MG63 (cell line): ENCODE measurements at regions not wholly inside any gene's neighbourhood (a gene's known extent, or its start where the extent isn't known, plus 50 kb on each side); places are given as distances from the start of the nearest gene placed in this dataset.
"Not testable (repeated sequence)": the region's sequence is repeated elsewhere in the genome, so short reads cannot be mapped to it uniquely, and the experiment has no call there.

Experiments used
- DNase-seq: peaks from one replicate; pipeline ENCODE4 v3.0.0-alpha.2; 2020
- H3K27me3 ChIP-seq: fragments of 250-450 bp; sonication (Bioruptor Pico); 2 replicates; pipeline ENCODE4 v1.5.1; 2020; ENCODE audit warnings: mild to moderate bottlenecking, moderate library complexity
- H3K36me3 ChIP-seq: fragments of 250-450 bp; sonication (Bioruptor Pico); 2 replicates; pipeline ENCODE4 v1.5.1; 2020; ENCODE audit warnings: mild to moderate bottlenecking, moderate library complexity
- H3K4me3 ChIP-seq: fragments of 250-450 bp; sonication (Bioruptor Pico); 2 replicates; pipeline ENCODE4 v1.5.1; 2020; ENCODE audit warnings: mild to moderate bottlenecking, moderate library complexity
- H3K9me3 ChIP-seq: fragments of 250-450 bp; sonication (Bioruptor Pico); 2 replicates; pipeline ENCODE4 v1.5.1; 2020; ENCODE audit warnings: mild to moderate bottlenecking, moderate library complexity

DNA sequence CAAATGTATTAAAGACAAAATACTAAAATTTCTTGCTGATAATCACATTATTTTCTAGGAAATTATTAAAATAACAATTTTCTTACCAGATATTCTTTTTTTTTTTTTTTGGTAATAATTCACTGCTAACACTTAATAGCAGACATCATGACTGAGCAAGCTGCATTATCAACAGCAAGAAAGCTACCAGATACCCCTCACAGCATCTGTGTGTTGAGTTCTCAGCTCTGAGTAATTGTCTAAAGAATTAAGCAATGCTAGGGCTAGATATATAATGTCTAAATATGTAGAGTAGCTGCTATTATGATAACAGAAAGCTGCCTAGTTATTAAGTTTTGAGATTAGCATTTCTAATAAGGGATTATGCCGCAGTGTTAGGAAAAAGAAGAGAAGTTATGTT is 754.3 kb upstream of the PKDCC start:
- Histone ChIP-seq H3K4me3 (no peak overlapping the region), H3K27me3 (no peaks in the 10 kb centered on the region; the same call in 1 of the 2 replicates), H3K36me3 (no peaks in the 10 kb centered on the region), H3K9me3 (no peaks in the 10 kb centered on the region)
- no peak for DNase-seq

DNA sequence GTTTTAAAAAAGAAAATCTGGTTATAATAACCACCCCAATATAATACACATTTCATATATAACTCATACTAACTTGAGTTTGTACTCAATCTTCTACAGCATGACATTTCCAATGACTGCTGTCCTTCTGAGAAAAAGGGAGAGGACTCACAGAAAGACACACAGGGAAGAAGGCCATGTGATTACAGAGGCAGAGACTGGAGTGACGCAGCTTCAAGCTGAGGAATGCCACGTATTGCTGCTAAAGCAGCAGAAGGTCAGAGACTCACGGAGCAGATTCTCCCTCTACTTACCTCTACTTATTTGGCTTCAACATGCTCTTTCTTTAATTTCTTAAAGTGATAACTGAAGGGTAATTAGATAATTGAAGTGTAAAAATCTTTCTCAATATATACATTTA is 753.5 kb upstream of the PKDCC start:
- Histone ChIP-seq H3K36me3 (no peaks in the 10 kb centered on the region), H3K4me3 (no peak overlapping the region), H3K9me3 (no peaks in the 10 kb centered on the region), H3K27me3 (no peaks in the 10 kb centered on the region; the same call in 1 of the 2 replicates)
- DNase-seq = no peak

DNA sequence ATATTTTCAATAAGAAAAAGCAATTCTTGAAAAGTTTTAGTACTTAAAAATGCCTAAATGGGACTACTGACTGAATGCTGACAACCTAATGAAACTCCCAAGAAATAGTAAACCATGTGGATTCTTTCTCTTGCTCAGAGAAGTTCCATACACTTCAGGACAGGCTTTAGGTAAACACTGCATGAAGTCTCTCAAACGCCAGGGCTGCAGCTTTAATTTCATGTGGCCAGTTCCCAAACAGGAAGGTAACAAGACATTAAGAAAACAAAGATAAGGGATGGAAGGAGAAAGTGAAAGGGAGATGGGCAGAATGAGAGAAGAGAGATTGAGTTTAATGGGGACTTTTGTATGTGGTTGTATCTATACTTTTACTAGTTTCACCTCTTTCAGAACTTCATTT is 734.7 kb upstream of the PKDCC start:
- no peak overlapping the region for H3K4me3 ChIP-seq
- DNase-seq = no peak
- no peaks in the 10 kb centered on the region for H3K36me3 ChIP-seq
- no peaks in the 10 kb centered on the region for H3K27me3 ChIP-seq
- no peaks in the 10 kb centered on the region for H3K9me3 ChIP-seq

DNA sequence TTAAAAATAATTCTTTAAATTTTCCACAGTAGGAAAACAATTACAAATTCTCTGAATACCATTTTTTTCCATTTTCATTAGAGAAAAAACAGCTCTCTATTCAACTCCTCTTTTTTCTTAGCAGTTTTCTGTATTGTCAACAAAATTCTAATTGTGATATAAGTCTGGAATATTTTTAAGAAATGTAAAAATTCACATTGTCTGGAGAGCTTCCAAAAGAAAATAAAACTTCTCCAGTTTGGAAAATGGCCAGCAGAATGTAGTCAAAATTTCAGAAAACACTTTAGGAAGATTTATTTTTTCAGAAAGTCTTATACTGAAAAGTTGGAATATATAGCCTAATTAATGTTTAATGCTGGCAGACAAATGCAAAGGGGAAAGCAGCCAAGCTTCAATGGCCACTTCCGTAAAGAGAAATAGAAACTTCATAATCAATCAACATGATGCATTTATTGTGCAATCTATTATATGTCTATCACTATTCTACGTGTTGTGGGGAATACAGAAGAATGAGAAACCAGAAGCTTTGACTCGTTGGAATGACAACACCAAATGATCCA is 733.2 kb upstream of the PKDCC start:
- H3K27me3 ChIP-seq = no peaks in the 10 kb centered on the region
- no peaks in the 10 kb centered on the region for H3K9me3 ChIP-seq
- DNase-seq = no peak
- H3K4me3 ChIP-seq = no peak overlapping the region
- H3K36me3 ChIP-seq = no peaks in the 10 kb centered on the region

DNA sequence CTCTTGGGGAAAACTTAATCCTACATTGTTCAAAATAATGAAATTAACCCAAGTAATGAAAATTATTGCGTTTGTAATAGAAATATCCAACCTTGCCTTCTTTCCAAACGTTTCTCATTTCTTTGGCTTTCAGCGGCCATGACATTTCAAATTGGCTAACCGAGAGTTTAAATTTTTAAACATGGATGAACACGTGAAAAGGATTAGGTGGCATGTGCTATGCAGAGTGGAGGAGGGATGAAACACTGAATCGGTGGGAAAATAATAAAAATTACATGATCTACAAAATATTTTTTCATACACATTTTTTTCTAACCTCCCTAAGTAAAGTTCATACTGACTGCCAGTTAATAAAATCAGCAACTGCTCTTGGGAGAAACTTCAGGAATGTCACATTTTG is 728.4 kb upstream of the PKDCC start:
- H3K4me3 ChIP-seq = no peak overlapping the region
- no peak for DNase-seq
- H3K9me3 ChIP-seq = no peaks in the 10 kb centered on the region
- H3K27me3 ChIP-seq = no peaks in the 10 kb centered on the region; the same call in 1 of the 2 replicates
- no peaks in the 10 kb centered on the region for H3K36me3 ChIP-seq

DNA sequence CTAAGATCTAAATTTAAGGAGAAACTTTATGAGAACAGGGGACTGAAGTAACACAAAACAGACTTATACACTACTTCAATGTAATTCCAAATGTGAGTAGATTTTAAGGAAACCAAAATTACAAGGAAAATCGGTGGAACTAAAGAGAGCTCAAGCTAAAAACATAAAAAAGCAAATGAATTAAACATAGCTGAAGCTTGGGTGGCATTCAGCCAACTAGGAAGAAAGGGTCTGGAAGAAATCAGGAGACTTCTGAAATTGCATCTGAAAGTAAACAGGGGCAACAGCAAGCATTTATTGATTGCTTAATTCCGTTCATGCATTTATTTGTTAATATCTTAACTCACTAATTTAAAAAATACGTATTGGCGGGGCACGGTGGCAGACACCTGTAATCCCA is 727.3 kb upstream of the PKDCC start:
- Histone ChIP-seq H3K4me3 (no peak overlapping the region), H3K36me3 (no peaks in the 10 kb centered on the region), H3K9me3 (no peaks in the 10 kb centered on the region), H3K27me3 (no peaks in the 10 kb centered on the region; the same call in 1 of the 2 replicates)
- no peak for DNase-seq

DNA sequence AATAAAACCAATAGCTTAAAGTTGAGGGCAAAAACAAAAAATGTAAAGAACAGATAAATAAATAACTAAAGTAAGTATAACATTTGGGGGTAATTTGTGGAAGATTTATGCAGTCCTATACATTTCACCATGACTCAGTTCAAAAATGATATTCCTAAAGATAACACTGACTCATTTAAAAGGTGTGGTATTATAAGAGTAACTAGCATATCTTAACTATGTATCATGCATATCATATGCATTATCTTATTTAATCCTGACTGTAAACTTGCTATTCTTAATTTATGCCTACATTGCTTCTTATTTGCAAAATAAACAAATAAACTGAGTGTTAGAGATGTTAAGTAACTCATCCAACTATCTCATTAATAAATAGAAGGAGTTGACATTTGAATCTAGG is 726.5 kb upstream of the PKDCC start:
- no peak for DNase-seq
- no peaks in the 10 kb centered on the region; the same call in 1 of the 2 replicates for H3K27me3 ChIP-seq
- H3K9me3 ChIP-seq = no peaks in the 10 kb centered on the region
- no peaks in the 10 kb centered on the region for H3K36me3 ChIP-seq
- no peak overlapping the region for H3K4me3 ChIP-seq

DNA sequence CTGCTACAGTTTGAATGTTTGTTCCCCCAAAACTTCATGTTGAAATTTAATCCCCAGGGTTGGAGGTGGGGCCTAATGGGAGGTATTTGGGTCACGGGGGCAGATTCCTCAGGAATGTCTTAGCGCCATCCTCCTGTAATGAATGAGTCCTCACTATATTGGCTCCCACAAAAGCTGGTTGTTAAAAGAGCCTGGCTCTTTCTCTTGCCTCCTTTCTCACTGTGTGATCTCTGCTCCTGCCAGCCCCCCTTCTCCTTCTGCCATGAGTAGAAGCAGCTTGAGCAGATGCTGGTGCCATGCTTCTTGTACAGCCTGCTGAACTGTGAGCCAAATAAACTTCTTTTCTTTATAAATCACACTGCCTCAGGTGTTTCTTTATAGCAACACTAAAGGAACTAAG is 721.0 kb upstream of the PKDCC start:
- Histone ChIP-seq H3K4me3 (no peak overlapping the region), H3K27me3 (no peaks in the 10 kb centered on the region; the same call in 1 of the 2 replicates), H3K9me3 (no peaks in the 10 kb centered on the region), H3K36me3 (no peaks in the 10 kb centered on the region)
- DNase-seq = no peak

DNA sequence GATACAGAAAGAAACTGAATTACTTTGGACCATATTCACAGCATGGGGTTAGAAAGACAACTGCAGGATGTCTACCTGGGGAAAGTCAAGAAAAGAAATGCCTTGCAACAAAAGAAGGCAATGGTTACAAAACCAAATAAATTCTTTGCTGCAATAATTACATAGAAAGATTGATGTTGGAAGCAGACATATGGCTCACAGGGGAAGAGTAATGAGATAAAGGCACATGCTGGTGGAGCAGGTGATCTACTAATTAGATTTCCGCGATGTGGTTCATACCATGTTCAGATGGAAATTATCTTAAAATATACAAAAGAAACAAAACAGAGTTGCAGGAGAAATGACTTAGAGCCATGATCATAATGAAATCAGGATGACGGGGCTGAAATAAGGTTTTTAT is 718.8 kb upstream of the PKDCC start:
- no peak for DNase-seq
- Histone ChIP-seq H3K9me3 (no peaks in the 10 kb centered on the region), H3K27me3 (0 out of 2 replicates have a peak, but pooled peaks cover 1% of the 10 kb centered on the region), H3K4me3 (no peak overlapping the region), H3K36me3 (no peaks in the 10 kb centered on the region)

DNA sequence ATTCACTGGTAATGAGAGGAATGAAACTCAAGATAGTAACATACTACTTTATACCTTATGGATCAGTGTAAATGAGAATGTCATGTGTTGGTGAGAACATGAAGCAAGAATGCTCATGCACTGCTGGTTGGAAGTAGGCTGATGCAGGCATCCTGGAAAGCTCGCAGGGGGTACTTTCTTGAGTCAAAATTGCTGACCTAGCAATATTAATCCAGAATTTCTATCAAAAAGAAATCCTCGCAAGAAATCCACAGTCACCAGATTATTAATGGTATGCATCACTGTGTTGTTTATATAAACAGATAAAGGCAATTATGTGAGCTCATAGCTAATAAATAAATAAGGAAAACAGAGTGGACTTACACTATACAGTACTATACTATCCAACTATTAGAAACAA is 713.7 kb upstream of the PKDCC start:
- no peak for DNase-seq
- 0 out of 2 replicates have a peak, but pooled peaks cover 2% of the 10 kb centered on the region for H3K27me3 ChIP-seq
- no peaks in the 10 kb centered on the region for H3K36me3 ChIP-seq
- no peaks in the 10 kb centered on the region for H3K9me3 ChIP-seq
- H3K4me3 ChIP-seq = no peak overlapping the region

DNA sequence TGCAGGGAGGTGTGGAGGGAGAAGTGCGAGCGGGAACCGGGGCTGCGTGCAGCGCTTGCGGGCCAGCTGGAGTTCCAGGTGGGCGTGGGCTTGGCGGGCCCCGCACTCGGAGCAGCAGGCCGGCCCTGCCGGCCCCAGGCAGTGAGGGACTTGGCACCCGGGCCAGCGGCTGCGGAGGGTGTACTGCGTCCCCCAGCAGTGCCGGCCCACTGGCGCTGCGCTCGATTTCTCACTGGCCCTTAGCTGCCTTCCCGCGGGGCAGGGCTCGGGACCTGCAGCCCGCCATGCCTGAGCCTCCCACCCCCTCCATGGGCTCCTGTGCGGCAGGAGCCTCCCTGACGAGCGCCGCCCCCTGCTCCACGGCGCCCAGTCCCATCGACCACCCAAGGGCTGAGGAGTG is 712.2 kb upstream of the PKDCC start:
- H3K27me3 ChIP-seq, DNase-seq, H3K4me3 ChIP-seq, H3K9me3 ChIP-seq, H3K36me3 ChIP-seq: not testable (repeated sequence)

DNA sequence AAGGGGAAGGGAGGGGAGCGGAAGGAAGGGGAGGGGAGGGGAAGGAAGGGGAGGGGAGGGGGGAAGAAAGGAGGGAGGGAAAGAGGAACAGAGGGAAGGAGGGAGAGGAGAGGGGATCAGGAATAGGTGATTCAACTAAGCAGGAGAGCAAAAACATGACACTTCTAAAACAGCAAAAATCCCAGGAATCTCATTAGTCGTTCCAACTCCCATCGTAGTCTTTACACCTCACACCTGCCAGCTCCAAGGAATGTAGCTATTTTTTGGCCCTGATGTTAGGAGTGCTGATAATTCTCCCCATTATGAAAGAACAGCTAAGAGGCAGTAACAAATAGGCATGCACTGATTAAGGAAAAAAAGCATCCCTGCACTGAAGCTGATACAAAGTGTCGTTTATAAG is 709.9 kb upstream of the PKDCC start:
- Histone ChIP-seq H3K27me3 (peaks cover 6% of the 10 kb centered on the region), H3K9me3 (no peaks in the 10 kb centered on the region), H3K36me3 (no peaks in the 10 kb centered on the region), H3K4me3 (no peak overlapping the region)
- no peak for DNase-seq

DNA sequence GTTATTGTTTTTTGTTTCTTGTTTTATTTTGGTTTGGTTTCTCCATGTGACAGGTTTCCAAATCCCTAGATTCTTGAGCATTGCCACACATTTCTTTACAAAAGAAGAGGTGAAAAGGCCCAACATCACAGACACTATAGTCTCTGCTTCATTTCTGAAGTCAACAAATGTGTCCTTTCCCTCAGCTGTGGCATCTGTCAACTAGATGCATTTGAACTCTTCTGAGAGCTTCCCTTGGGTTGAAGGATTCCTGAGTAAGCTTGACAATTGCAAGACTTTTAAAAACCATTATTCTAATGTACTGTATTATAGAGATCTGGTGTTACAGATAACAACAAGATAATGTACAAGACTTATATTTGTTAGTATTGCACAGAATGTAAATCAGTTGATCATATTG is 703.3 kb upstream of the PKDCC start:
- no peak overlapping the region for H3K4me3 ChIP-seq
- no peaks in the 10 kb centered on the region for H3K36me3 ChIP-seq
- H3K9me3 ChIP-seq = no peaks in the 10 kb centered on the region

DNA sequence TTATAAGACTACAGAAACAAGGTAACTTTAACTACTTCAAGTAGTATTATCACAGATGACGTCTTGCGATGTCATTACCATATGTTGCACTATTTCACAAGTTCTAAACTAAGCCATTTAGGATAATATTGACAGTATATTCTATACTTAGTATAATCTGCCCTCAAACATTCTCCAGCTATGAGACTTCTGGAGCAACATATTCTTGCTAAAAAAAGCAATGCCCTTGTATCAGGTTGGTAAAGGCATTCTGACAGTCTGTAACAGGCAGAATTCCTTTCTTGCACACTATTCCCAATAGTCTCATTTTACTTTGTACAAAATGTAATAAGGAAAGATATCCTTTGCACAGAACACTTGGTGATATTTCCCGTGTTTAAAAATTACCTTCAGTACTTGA is 694.8 kb upstream of the PKDCC start:
- Histone ChIP-seq H3K4me3 (no peak overlapping the region), H3K27me3 (no peaks in the 10 kb centered on the region; the same call in 1 of the 2 replicates), H3K36me3 (no peaks in the 10 kb centered on the region), H3K9me3 (no peaks in the 10 kb centered on the region)
- no peak for DNase-seq

More for the DNA sequence above, 703.3 kb upstream of the PKDCC start:
- DNase-seq = no peak
- peaks cover 4% of the 10 kb centered on the region for H3K27me3 ChIP-seq

DNA sequence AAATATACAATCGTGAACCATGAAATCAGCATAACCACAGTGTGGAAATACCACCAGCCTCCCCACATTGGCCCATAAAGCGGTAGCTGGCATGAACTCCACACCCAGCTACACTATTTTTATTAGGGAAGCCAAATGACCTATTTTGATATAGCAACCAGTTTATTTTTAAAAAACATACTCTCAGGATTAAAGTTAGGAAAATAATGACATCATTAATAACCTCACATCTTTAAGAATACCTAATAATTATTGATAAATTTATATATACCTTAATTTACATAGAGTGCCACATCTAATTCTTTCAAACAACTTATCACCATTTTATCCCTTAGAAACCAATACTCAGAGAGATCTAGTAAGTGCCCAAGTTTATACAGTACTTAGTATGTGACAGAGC is 692.0 kb upstream of the PKDCC start:
- Histone ChIP-seq H3K9me3 (no peaks in the 10 kb centered on the region), H3K4me3 (no peak overlapping the region), H3K27me3 (no peaks in the 10 kb centered on the region; the same call in 1 of the 2 replicates), H3K36me3 (no peaks in the 10 kb centered on the region)
- no peak for DNase-seq

DNA sequence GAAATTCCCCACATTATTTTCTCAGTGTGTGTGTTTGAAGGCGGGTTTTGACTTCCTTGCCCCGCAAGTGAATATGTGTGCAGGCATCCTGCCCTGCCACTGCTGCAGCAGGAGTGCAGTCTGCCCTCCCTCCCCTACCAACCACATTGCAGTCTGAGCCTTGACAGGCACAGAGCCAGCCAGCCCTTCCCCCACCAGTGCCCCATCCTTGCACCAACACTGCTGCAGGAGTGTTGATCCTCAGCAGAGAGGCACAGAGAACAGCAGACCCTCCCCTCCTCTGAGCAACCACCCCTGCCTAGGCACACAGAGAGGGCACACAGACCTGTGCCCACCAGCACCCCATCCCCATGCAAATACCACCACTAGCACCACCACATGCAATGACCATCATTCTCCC is 683.0 kb upstream of the PKDCC start:
- DNase-seq = no peak
- Histone ChIP-seq H3K4me3 (no peak overlapping the region), H3K27me3 (no peaks in the 10 kb centered on the region), H3K9me3 (no peaks in the 10 kb centered on the region), H3K36me3 (no peaks in the 10 kb centered on the region)

DNA sequence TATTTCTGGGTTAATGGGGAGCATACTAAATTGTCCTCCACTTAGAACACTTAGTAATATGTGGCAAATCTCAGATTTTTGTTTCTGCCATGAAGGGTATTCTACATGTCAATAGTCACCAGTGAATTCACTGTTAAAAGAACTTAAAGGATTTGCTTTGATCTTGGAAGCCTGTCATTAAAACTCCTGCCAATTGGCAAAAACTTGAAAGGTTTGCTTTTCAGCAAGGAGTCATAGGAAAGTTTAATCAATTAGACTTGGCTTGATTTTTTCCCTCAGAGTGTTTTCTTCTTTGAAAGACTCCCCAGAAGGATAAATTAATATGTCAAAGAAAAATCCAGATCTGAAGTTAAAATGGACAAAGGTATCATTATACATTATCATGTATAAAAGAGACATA is 671.9 kb upstream of the PKDCC start:
- H3K27me3 ChIP-seq = no peaks in the 10 kb centered on the region
- no peak overlapping the region for H3K4me3 ChIP-seq
- no peak for DNase-seq
- no peaks in the 10 kb centered on the region for H3K9me3 ChIP-seq
- no peaks in the 10 kb centered on the region for H3K36me3 ChIP-seq

DNA sequence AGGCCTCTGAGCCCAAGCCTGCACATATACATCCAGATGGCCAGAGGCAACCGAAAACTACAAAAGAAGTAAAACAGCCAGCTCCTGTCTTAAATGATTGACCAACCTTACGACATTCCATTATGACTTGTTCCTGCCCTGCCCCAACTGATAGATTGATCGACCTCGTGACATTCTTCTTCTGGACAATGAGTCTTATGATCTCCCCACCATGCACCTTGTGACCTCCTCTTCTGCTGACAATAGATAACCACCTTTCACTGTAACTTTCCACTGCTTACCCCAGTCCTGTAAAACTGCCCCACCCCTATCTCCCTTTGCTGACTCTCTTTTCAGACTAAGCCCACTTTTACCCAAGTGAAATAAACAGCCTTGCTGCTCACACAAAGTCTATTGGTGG is 670.0 kb upstream of the PKDCC start:
- H3K9me3 ChIP-seq = no peaks in the 10 kb centered on the region
- H3K4me3 ChIP-seq = no peak overlapping the region
- no peak for DNase-seq
- no peaks in the 10 kb centered on the region for H3K27me3 ChIP-seq
- no peaks in the 10 kb centered on the region for H3K36me3 ChIP-seq

DNA sequence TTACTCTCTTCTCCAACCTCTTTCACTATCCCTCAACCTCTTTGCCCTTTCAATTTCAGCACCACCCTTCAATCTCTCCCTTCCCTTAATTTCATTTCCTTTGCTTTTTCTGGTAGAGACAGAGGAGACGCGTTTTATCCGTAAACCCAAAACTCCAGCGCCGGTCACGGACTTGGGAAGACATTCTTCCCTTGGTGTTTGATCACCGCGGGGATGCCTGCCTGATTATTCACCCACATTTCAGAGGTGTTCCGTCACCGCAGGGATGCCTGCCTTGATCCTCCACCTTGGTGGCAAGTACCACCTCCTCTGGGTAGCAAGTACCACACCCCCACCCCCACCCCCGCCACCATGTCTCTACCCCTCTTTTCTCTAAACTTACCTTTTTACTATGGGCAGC is 669.4 kb upstream of the PKDCC start:
- no peaks in the 10 kb centered on the region for H3K27me3 ChIP-seq
- no peak for DNase-seq

More for the DNA sequence above, 669.4 kb upstream of the PKDCC start:
- H3K9me3 ChIP-seq = no peaks in the 10 kb centered on the region
- no peak overlapping the region for H3K4me3 ChIP-seq
- no peaks in the 10 kb centered on the region for H3K36me3 ChIP-seq
